Cardiac fibroblast (primary cell): ENCODE measurements at regions not wholly inside any gene's neighbourhood (a gene's known extent, or its start where the extent isn't known, plus 50 kb on each side); places are given as distances from the start of the nearest gene placed in this dataset.

ENCODE experiments used
- DNase-seq, 2 donors: peaks; one replicate each; pipeline versions ENCODE4 v3.0.0 to v3.0.0-alpha.2; 2010; ENCODE audit warnings: low read depth in 2 of 2
- H3K4me3 ChIP-seq, 2 donors: replicated peaks in 1 of 2; 1 replicate in 1 of 2; 2 replicates in 1 of 2; pipeline ENCODE4 v1.5.1; 2011; ENCODE audit warnings: low read depth in 2 of 2, low read length in 2 of 2, mild to moderate bottlenecking in 2 of 2, moderate library complexity in 1 of 2
- TF ChIP-seq, protein P1 (sequence below): IDR thresholded peaks from one replicate; pipeline ENCODE4 v1.5.1; 2011; ENCODE audit warnings: low read depth, mild to moderate bottlenecking, low read length, inconsistent platforms

GRCh38 chr3:157832588-157832987, 273.6 kb downstream of the SHOX2 start:
- TF ChIP-seq, protein P1, sequence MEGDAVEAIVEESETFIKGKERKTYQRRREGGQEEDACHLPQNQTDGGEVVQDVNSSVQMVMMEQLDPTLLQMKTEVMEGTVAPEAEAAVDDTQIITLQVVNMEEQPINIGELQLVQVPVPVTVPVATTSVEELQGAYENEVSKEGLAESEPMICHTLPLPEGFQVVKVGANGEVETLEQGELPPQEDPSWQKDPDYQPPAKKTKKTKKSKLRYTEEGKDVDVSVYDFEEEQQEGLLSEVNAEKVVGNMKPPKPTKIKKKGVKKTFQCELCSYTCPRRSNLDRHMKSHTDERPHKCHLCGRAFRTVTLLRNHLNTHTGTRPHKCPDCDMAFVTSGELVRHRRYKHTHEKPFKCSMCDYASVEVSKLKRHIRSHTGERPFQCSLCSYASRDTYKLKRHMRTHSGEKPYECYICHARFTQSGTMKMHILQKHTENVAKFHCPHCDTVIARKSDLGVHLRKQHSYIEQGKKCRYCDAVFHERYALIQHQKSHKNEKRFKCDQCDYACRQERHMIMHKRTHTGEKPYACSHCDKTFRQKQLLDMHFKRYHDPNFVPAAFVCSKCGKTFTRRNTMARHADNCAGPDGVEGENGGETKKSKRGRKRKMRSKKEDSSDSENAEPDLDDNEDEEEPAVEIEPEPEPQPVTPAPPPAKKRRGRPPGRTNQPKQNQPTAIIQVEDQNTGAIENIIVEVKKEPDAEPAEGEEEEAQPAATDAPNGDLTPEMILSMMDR: no peak
- no peak overlapping the region for H3K4me3 ChIP-seq
- DNase-seq: peak in 1 of 2 donors; percentile 5

GRCh38 chr3:157830556-157831236, 275.5 kb downstream of the SHOX2 start:
- H3K4me3 ChIP-seq: no peak overlapping the region
- no peak for DNase-seq
- TF ChIP-seq, protein P1: no peak

- no peak for DNase-seq
- TF ChIP-seq, protein P1: no peak
- no peak overlapping the region for H3K4me3 ChIP-seq
Measured at GRCh38 chr3:157829786-157830185, 276.4 kb downstream of the SHOX2 start.

- TF ChIP-seq, protein P1: no peak
- no peak for DNase-seq
- H3K4me3 ChIP-seq: no peak overlapping the region
Measured at GRCh38 chr3:157824281-157824680, 281.9 kb downstream of the SHOX2 start.

DNA sequence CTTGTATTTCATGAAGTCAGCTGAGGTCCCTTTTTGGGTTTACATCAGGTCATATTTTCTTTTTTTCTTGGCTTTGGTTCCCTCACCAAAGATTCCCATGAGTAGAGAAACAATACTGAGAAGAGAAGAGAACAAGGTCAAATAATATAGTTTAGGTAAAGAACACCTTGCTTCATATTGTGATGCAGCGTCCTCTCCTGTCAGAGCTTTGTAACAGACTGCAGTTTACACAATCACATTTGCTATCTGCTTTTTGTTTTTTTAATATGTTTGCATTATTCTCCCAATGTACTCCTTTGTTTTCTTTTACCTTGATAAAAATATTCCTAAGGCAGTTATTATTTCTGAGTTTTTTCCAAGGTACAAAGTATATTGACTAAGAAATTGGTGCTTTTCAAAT, 283.2 kb downstream of the SHOX2 start:
- TF ChIP-seq, protein P1: no peak
- H3K4me3 ChIP-seq: no peak overlapping the region
- no peak for DNase-seq

DNA sequence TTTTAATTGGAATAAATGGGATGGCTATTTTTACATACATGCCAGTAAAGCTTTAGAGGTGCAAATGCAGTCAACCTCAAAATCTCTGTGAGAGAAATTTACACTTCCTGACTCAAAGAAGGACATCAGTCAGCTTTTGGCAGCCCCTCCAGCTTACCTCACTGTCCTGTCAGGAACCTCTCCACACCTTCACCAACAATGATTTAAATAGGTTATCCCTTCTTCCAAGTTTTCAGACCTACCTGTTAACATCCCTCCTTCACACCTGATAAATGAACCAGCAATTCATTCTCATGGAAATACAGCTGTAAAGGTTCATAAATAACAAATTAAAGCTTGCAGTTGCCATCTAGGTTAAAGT, 286.1 kb downstream of the SHOX2 start:
- no peak overlapping the region for H3K4me3 ChIP-seq
- DNase-seq: no peak
- TF ChIP-seq, protein P1: no peak
